ENCODE measurements at regions not wholly inside any gene's neighbourhood (a gene's known extent, or its start where the extent isn't known, plus 50 kb on each side); places are given as distances from the start of the nearest gene placed in this dataset.

DNA sequence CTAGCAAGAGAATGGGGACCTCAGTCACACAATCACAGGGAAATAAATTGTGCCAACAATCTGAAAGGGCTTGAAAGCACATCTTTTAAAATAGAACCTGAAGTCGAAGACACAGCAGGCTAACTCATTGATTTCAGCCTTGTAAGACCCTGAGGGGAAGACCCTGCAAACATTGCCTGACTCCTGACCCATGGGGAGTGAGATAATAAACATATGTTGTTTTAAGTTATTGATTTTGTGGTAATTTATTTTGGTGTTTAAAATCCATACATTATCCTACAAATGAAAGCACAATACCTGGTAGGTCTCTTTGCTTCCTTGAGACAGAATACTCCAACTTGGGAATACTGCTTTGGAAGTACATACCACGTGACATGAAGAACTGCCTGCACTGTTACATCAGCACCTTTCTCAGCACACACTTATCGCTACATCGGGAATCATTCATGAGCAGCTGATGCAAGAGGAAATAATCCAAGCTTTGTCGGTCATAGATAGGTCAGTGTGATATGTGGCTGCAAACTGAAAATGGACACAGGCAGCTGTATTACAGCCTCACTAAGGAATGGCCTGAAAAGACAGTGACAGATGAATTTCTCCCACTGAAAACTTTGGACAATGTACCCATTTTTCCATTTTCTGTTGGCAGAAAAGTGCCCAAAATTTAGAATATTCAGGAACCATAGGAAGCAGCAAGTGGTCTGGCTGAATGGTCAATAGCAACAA, 494.5 kb upstream of the MAP2 start:
- Histone ChIP-seq H3K4me2 (ENCODE audit: control insufficient read depth, extremely low read depth, insufficient read depth, low read depth, low read length) (no peak overlapping the region), H4K20me1 (ENCODE audit: control insufficient read depth, extremely low read depth, insufficient read depth, low read length) (no peaks in the 10 kb centered on the region), H3K9me1 (ENCODE audit: control insufficient read depth, extremely low read depth, insufficient read depth, low read length) (no peaks in the 10 kb centered on the region), H3K4me1 (ENCODE audit: control insufficient read depth, extremely low read depth, insufficient read depth, low read length) (no peaks in the 10 kb centered on the region), H2AFZ (ENCODE audit: control insufficient read depth, low read length) (no peak overlapping the region), H3K4me3 (ENCODE audit: control insufficient read depth in 2 of 3, extremely low read depth in 1 of 3, insufficient read depth in 2 of 3, low read depth in 1 of 3, low read length in 3 of 3) (no peak overlapping the region), H3K9me3 (ENCODE audit: control insufficient read depth, low read depth, low read length) (no peaks in the 10 kb centered on the region), H3K9ac (ENCODE audit: control insufficient read depth, extremely low read depth, insufficient read depth, low read length) (no peak overlapping the region), H3K79me2 (ENCODE audit: control insufficient read depth, insufficient read depth, low read length) (no peaks in the 10 kb centered on the region), H3K36me3 (ENCODE audit: control insufficient read depth in 2 of 2, extremely low read depth in 1 of 2, insufficient read depth in 2 of 2, low read length in 2 of 2) (no peaks in the 10 kb centered on the region), H3K27me3 (ENCODE audit: control insufficient read depth, extremely low read depth, insufficient read depth, low read length) (no peaks in the 10 kb centered on the region), H3K27ac (ENCODE audit: control insufficient read depth, insufficient read depth, low read length) (no peak overlapping the region)
- no peak for FAIRE-seq
- no peak for DNase-seq (ENCODE audit: low read depth, low spot score)
- dilution Hi-C loops (cut with MboI; ENCODE audit: extremely low pct_ligation_motif_present, low sequenced_read_pairs) = no loop called here
- no peak for TF ChIP-seq CTCF (optimal IDR thresholded peaks at IDR 0.05 in 1 of 3, IDR thresholded peaks at IDR 0.05 in 1 of 3, conservative IDR thresholded peaks at IDR 0.05 in 1 of 3; ENCODE audit: extremely low read depth in 1 of 3, insufficient read depth in 2 of 3, low read length in 3 of 3)
- no peak for TF ChIP-seq EZH2 (IDR thresholded peaks at IDR 0.05; ENCODE audit: low read length)

DNA sequence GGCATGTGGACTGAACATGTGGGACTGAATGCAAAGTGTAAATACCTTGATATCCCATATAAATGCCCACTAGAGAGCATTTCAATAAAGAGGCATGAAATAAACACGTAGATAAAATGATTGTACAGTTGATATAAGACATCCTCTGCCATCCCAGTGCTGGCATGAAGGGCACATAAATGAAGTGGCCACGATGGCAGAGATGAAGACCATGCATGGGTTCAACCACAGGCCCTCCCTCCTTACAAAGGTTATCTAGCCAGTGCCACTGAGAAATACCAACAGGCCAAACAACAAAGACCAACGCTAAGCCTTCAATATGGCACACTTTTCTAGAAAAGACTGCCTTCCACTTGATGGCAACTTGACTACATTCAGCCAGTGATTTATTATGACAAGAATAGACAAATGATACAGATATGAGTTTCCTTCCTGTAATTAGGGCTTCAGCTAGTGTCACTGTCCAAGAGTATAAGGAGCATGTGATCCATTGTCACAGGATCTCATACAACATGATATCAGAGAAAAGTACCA, 493.9 kb upstream of the MAP2 start:
- H3K27me3 ChIP-seq (ENCODE audit: control insufficient read depth, extremely low read depth, insufficient read depth, low read length) = no peaks in the 10 kb centered on the region
- H3K4me2 ChIP-seq (ENCODE audit: control insufficient read depth, extremely low read depth, insufficient read depth, low read depth, low read length) = no peak overlapping the region
- DNase-seq (ENCODE audit: low read depth, low spot score) (no peak), FAIRE-seq (no peak)
- H3K79me2 ChIP-seq (ENCODE audit: control insufficient read depth, insufficient read depth, low read length) = no peaks in the 10 kb centered on the region
- TF ChIP-seq CTCF (optimal IDR thresholded peaks at IDR 0.05 in 1 of 3, IDR thresholded peaks at IDR 0.05 in 1 of 3, conservative IDR thresholded peaks at IDR 0.05 in 1 of 3; ENCODE audit: extremely low read depth in 1 of 3, insufficient read depth in 2 of 3, low read length in 3 of 3) (no peak), EZH2 (IDR thresholded peaks at IDR 0.05; ENCODE audit: low read length) (no peak)
- no peaks in the 10 kb centered on the region for H3K9me1 ChIP-seq (ENCODE audit: control insufficient read depth, extremely low read depth, insufficient read depth, low read length)
- no peaks in the 10 kb centered on the region for H4K20me1 ChIP-seq (ENCODE audit: control insufficient read depth, extremely low read depth, insufficient read depth, low read length)
- H3K36me3 ChIP-seq (ENCODE audit: control insufficient read depth in 2 of 2, extremely low read depth in 1 of 2, insufficient read depth in 2 of 2, low read length in 2 of 2) = no peaks in the 10 kb centered on the region
- H3K4me1 ChIP-seq (ENCODE audit: control insufficient read depth, extremely low read depth, insufficient read depth, low read length) = no peaks in the 10 kb centered on the region
- no peak overlapping the region for H3K9ac ChIP-seq (ENCODE audit: control insufficient read depth, extremely low read depth, insufficient read depth, low read length)
- H3K9me3 ChIP-seq (ENCODE audit: control insufficient read depth, low read depth, low read length) = no peaks in the 10 kb centered on the region
- H3K4me3 ChIP-seq (ENCODE audit: control insufficient read depth in 2 of 3, extremely low read depth in 1 of 3, insufficient read depth in 2 of 3, low read depth in 1 of 3, low read length in 3 of 3) = no peak overlapping the region
- no peak overlapping the region for H2AFZ ChIP-seq (ENCODE audit: control insufficient read depth, low read length)
- no peak overlapping the region for H3K27ac ChIP-seq (ENCODE audit: control insufficient read depth, insufficient read depth, low read length)
- dilution Hi-C loops (cut with MboI; ENCODE audit: extremely low pct_ligation_motif_present, low sequenced_read_pairs) = no loop called here

Measured in keratinocyte (primary cell).